GM18505 (cell line): ENCODE measurements at regions not wholly inside any gene's neighbourhood (a gene's known extent, or its start where the extent isn't known, plus 50 kb on each side); places are given as distances from the start of the nearest gene placed in this dataset.

Source experiments
- ATAC-seq: cut with Tn5 transposase; IDR thresholded peaks from one replicate; pipeline ENCODE4 v1.9.1; 2021; ENCODE audit not compliant: unreplicated experiment
- POLR2A ChIP-seq: IDR thresholded peaks from 4 replicates; pipeline ENCODE4 v1.6.1; 2011; ENCODE audit warnings: borderline replicate concordance; ENCODE audit not compliant: insufficient read depth, insufficient read length; ENCODE audit errors: extremely low read depth

GRCh38 chr7:106421181-106421762 is 136.5 kb upstream of the NAMPT start:
- no peak for ATAC-seq

GRCh38 chr7:106420736-106421135 is 136.0 kb upstream of the NAMPT start:
- no peak for ATAC-seq
- no peak for TF ChIP-seq POLR2A

More at GRCh38 chr7:106421181-106421762, 136.5 kb upstream of the NAMPT start:
- no peak for TF ChIP-seq POLR2A

- TF ChIP-seq POLR2A = no peak
- ATAC-seq = no peak
Measured at GRCh38 chr7:106420210-106420609, 135.4 kb upstream of the NAMPT start.

GRCh38 chr7:106419455-106420182 is 134.8 kb upstream of the NAMPT start:
- TF ChIP-seq POLR2A = no peak

GRCh38 chr7:106418526-106418925 is 133.7 kb upstream of the NAMPT start:
- no peak for ATAC-seq
- no peak for TF ChIP-seq POLR2A

More at GRCh38 chr7:106419455-106420182, 134.8 kb upstream of the NAMPT start:
- no peak for ATAC-seq

- TF ChIP-seq POLR2A = no peak
- ATAC-seq = no peak
Measured at GRCh38 chr7:106418094-106418493, 133.3 kb upstream of the NAMPT start.

GRCh38 chr7:106417273-106417902 is 132.6 kb upstream of the NAMPT start:
- ATAC-seq = no peak
- TF ChIP-seq POLR2A = no peak

- no peak for TF ChIP-seq POLR2A
- no peak for ATAC-seq
Measured at GRCh38 chr7:106416430-106416829, 131.6 kb upstream of the NAMPT start.

- no peak for TF ChIP-seq POLR2A
- ATAC-seq = no peak
Measured at GRCh38 chr7:106415433-106415832, 130.7 kb upstream of the NAMPT start.

GRCh38 chr7:106413446-106413845 is 128.7 kb upstream of the NAMPT start:
- no peak for TF ChIP-seq POLR2A
- ATAC-seq = no peak

- ATAC-seq = no peak
- no peak for TF ChIP-seq POLR2A
Measured at GRCh38 chr7:106405697-106406141, 120.9 kb upstream of the NAMPT start.

GRCh38 chr7:106402898-106403297 is 118.1 kb upstream of the NAMPT start:
- TF ChIP-seq POLR2A = no peak
- no peak for ATAC-seq

- no peak for TF ChIP-seq POLR2A
- ATAC-seq = no peak
Measured at GRCh38 chr7:106400923-106401322, 116.1 kb upstream of the NAMPT start.

- ATAC-seq = no peak
- no peak for TF ChIP-seq POLR2A
Measured at GRCh38 chr7:106398786-106399185, 114.0 kb upstream of the NAMPT start.

GRCh38 chr7:106397994-106398393 is 113.2 kb upstream of the NAMPT start:
- no peak for TF ChIP-seq POLR2A
- no peak for ATAC-seq

- TF ChIP-seq POLR2A = no peak
- no peak for ATAC-seq
Measured at GRCh38 chr7:106394526-106394925, 109.7 kb upstream of the NAMPT start.
